ENCODE measurements at regions not wholly inside any gene's neighbourhood (a gene's known extent, or its start where the extent isn't known, plus 50 kb on each side); places are given as distances from the start of the nearest gene placed in this dataset.

GRCh38 chr17:33977729-33978514 is 277.2 kb upstream of the CCL2 start:
- no peak for DNase-seq (ENCODE audit: low spot score)

- no peak for DNase-seq (ENCODE audit: low spot score)
These were observed 276.2 kb upstream of the CCL2 start for GRCh38 chr17:33978889-33979288.

- peak; percentile 22 for DNase-seq (ENCODE audit: low spot score)
These were observed 274.9 kb upstream of the CCL2 start for GRCh38 chr17:33980193-33980592.

GRCh38 chr17:33981711-33982601 is 273.1 kb upstream of the CCL2 start:
- peak; percentile 29 for DNase-seq (ENCODE audit: low spot score)

GRCh38 chr17:33982909-33983308 is 272.2 kb upstream of the CCL2 start:
- no peak for DNase-seq (ENCODE audit: low spot score)

GRCh38 chr17:33983824-33984574 is 271.1 kb upstream of the CCL2 start:
- DNase-seq (ENCODE audit: low spot score) = no peak

- no peak for DNase-seq (ENCODE audit: low spot score)
These were observed 269.0 kb upstream of the CCL2 start for GRCh38 chr17:33986088-33986487.

- no peak for DNase-seq (ENCODE audit: low spot score)
These were observed 268.5 kb upstream of the CCL2 start for GRCh38 chr17:33986566-33986965.

- DNase-seq (ENCODE audit: low spot score) = no peak
These were observed 267.9 kb upstream of the CCL2 start for GRCh38 chr17:33987162-33987561.

- no peak for DNase-seq (ENCODE audit: low spot score)
These were observed 265.5 kb upstream of the CCL2 start for GRCh38 chr17:33989361-33990148.

- no peak for DNase-seq (ENCODE audit: low spot score)
These were observed 264.0 kb upstream of the CCL2 start for GRCh38 chr17:33990943-33991706.

- no peak for DNase-seq (ENCODE audit: low spot score)
These were observed 263.0 kb upstream of the CCL2 start for GRCh38 chr17:33992113-33992512.

GRCh38 chr17:34000639-34001038 is 254.4 kb upstream of the CCL2 start:
- DNase-seq (ENCODE audit: low spot score) = no peak

- no peak for DNase-seq (ENCODE audit: low spot score)
These were observed 253.8 kb upstream of the CCL2 start for GRCh38 chr17:34001246-34001645.

- DNase-seq (ENCODE audit: low spot score) = no peak
These were observed 249.0 kb upstream of the CCL2 start for GRCh38 chr17:34006126-34006525.

- DNase-seq (ENCODE audit: low spot score) = no peak
These were observed 247.0 kb upstream of the CCL2 start for GRCh38 chr17:34008125-34008524.

- no peak for DNase-seq (ENCODE audit: low spot score)
These were observed 245.2 kb upstream of the CCL2 start for GRCh38 chr17:34009912-34010311.

- DNase-seq (ENCODE audit: low spot score) = no peak
These were observed 244.6 kb upstream of the CCL2 start for GRCh38 chr17:34010534-34010933.

GRCh38 chr17:34011599-34011998 is 243.5 kb upstream of the CCL2 start:
- DNase-seq (ENCODE audit: low spot score) = no peak

GRCh38 chr17:34012709-34013375 is 242.2 kb upstream of the CCL2 start:
- DNase-seq (ENCODE audit: low spot score) = no peak

All from pons (tissue), 1 donor.